ENCODE measurements at regions not wholly inside any gene's neighbourhood (a gene's known extent, or its start where the extent isn't known, plus 50 kb on each side); places are given as distances from the start of the nearest gene placed in this dataset.

GRCh38 chr2:185919155-185919554 lies 180.6 kb downstream of the FSIP2 start:
- no peaks in the 10 kb centered on the region for H3K27me3 ChIP-seq
- H3K27ac ChIP-seq, result no peak overlapping the region
- TF ChIP-seq POLR2A (IDR thresholded peaks at IDR 0.05) (no peak), CTCF (IDR thresholded peaks at IDR 0.05) (no peak), EP300 (IDR thresholded peaks at IDR 0.05) (no peak)
- no peak overlapping the region for H3K4me3 ChIP-seq
- peaks cover 0 to 3% (median 0%) of the 10 kb centered on the region in 3 donors for H3K36me3 ChIP-seq
- H3K4me1 ChIP-seq, result no peaks in the 10 kb centered on the region
- WGBS, 2 donors, result 89 to 92% methylated on average over 1 of the region's 1 CpG
- DNase-seq (ENCODE audit: low spot score in 2 of 2), result no peak
- peaks cover 0 to 6% (median 0%) of the 10 kb centered on the region in 4 donors for H3K9me3 ChIP-seq

GRCh38 chr2:185921048-185921756 lies 182.6 kb downstream of the FSIP2 start:
- TF ChIP-seq EP300 (IDR thresholded peaks at IDR 0.05) (no peak), CTCF (IDR thresholded peaks at IDR 0.05) (no peak), POLR2A (IDR thresholded peaks at IDR 0.05) (no peak)
- DNase-seq (ENCODE audit: low spot score in 2 of 2), result no peak
- 92 to 95% methylated on average over 3 of the region's 3 CpGs for WGBS, 2 donors
- Histone ChIP-seq H3K27ac (no peak overlapping the region), H3K9me3 (peaks cover 0 to 6% (median 0%) of the 10 kb centered on the region in 4 donors), H3K27me3 (no peaks in the 10 kb centered on the region), H3K4me1 (no peaks in the 10 kb centered on the region), H3K36me3 (no peaks in the 10 kb centered on the region), H3K4me3 (no peak overlapping the region)

GRCh38 chr2:185934232-185934631 lies 195.6 kb downstream of the FSIP2 start:
- 77 to 80% methylated on average over 2 of the region's 2 CpGs for WGBS, 2 donors
- Histone ChIP-seq H3K4me3 (no peak overlapping the region), H3K27me3 (no peaks in the 10 kb centered on the region), H3K9me3 (no peaks in the 10 kb centered on the region), H3K36me3 (peaks cover 0 to 7% (median 0%) of the 10 kb centered on the region in 3 donors), H3K4me1 (no peaks in the 10 kb centered on the region), H3K27ac (no peak overlapping the region)
- TF ChIP-seq POLR2A (IDR thresholded peaks at IDR 0.05), result no peak
- no peak for TF ChIP-seq EP300 (IDR thresholded peaks at IDR 0.05)
- no peak for TF ChIP-seq CTCF (IDR thresholded peaks at IDR 0.05)
- DNase-seq (ENCODE audit: low spot score in 2 of 2), result no peak

- no peak overlapping the region for H3K4me3 ChIP-seq
- peaks cover 0 to 23% (median 4%) of the 10 kb centered on the region in 4 donors for H3K9me3 ChIP-seq
- H3K27me3 ChIP-seq, result no peaks in the 10 kb centered on the region
- peaks cover 0 to 33% (median 0%) of the 10 kb centered on the region in 3 donors for H3K36me3 ChIP-seq
- H3K27ac ChIP-seq, result no peak overlapping the region
- H3K4me1 ChIP-seq, result no peaks in the 10 kb centered on the region
- no peak for TF ChIP-seq POLR2A (IDR thresholded peaks at IDR 0.05)
- TF ChIP-seq CTCF (IDR thresholded peaks at IDR 0.05), result no peak
- no peak for TF ChIP-seq EP300 (IDR thresholded peaks at IDR 0.05)
- no peak for DNase-seq (ENCODE audit: low spot score in 2 of 2)
Measured at GRCh38 chr2:185939858-185940257, 201.3 kb downstream of the FSIP2 start.

- TF ChIP-seq EP300 (IDR thresholded peaks at IDR 0.05) (no peak), POLR2A (IDR thresholded peaks at IDR 0.05) (no peak), CTCF (IDR thresholded peaks at IDR 0.05) (no peak)
- Histone ChIP-seq H3K36me3 (peaks cover 0 to 50% (median 0%) of the 10 kb centered on the region in 3 donors), H3K4me3 (no peak overlapping the region), H3K9me3 (peaks cover 0 to 28% (median 4%) of the 10 kb centered on the region in 4 donors), H3K27ac (no peak overlapping the region), H3K27me3 (no peaks in the 10 kb centered on the region), H3K4me1 (no peaks in the 10 kb centered on the region)
- WGBS, 2 donors, result 92 to 94% methylated on average over 4 of the region's 4 CpGs
- no peak for DNase-seq (ENCODE audit: low spot score in 2 of 2)
Measured at GRCh38 chr2:185942855-185943254, 204.3 kb downstream of the FSIP2 start.
